Endothelial cell of umbilical vein (primary cell): ENCODE measurements at regions not wholly inside any gene's neighbourhood (a gene's known extent, or its start where the extent isn't known, plus 50 kb on each side); places are given as distances from the start of the nearest gene placed in this dataset.

ENCODE experiments used
- BruUV-seq: library from RNA; stranded (reverse); fragments of 400-500 nt; replicated peaks from 2 replicates; lab custom pipeline; 2021; lab: Mats Ljungman, UMichigan
- CTCF ChIA-PET: fragments of 300-600, 350-600 bp; sonication (Branson Sonifier 250); formaldehyde crosslinking; loops from one replicate; lab custom pipeline; 2021; ENCODE audit warnings: antibody characterized with exemption, inconsistent platforms; lab: Charles Lee
- POLR2A ChIA-PET: fragments of 300-600, 350-600 bp; sonication (Branson Sonifier 250); formaldehyde crosslinking; loops from one replicate; lab custom pipeline; 2021; ENCODE audit warnings: antibody characterized with exemption, inconsistent platforms; lab: Charles Lee
- DNase-seq: peaks from one replicate; pipeline ENCODE4 v3.0.0-alpha.2; 2011; ENCODE audit warnings: low read depth, low spot score
- FAIRE-seq: peaks from 2 replicates; lab custom pipeline; 2011; peaks lifted over from hg19 to GRCh38; lab: Jason Lieb, UNC
- H2AFZ ChIP-seq: 2 replicates; pipeline ENCODE4 v1.6.0; 2012; ENCODE audit warnings: low read depth, low read length, control low read depth, inconsistent platforms
- H3K27ac ChIP-seq: 2 replicates; pipeline ENCODE4 v1.5.1; 2011; ENCODE audit warnings: low read depth, mild to moderate bottlenecking, control low read depth, low read length, moderate library complexity; ENCODE audit not compliant: insufficient read depth
- H3K27me3 ChIP-seq, 2 experiments: 2 replicates each; pipeline versions ENCODE4 v1.6.0 to v1.6.1; 2011; ENCODE audit warnings: low read length in 2 of 2, mixed read lengths in 1 of 2; ENCODE audit not compliant: control insufficient read depth in 2 of 2, insufficient read depth in 2 of 2
- H3K36me3 ChIP-seq, 2 experiments: 2 replicates in 1 of 2; 3 replicates in 1 of 2; pipeline ENCODE4 v1.5.1; 2011; ENCODE audit warnings: low read length in 2 of 2, mild to moderate bottlenecking in 1 of 2, moderate library complexity in 1 of 2; ENCODE audit not compliant: control insufficient read depth in 2 of 2, insufficient read depth in 2 of 2; ENCODE audit errors: extremely low read depth in 1 of 2
- H3K4me1 ChIP-seq: 3 replicates; pipeline ENCODE4 v1.5.1; 2011; ENCODE audit warnings: mild to moderate bottlenecking, low read length; ENCODE audit not compliant: control insufficient read depth, insufficient read depth; ENCODE audit errors: extremely low read depth
- H3K4me2 ChIP-seq: 2 replicates; pipeline ENCODE4 v1.6.1; 2011; ENCODE audit warnings: low read length, control low read depth, mixed read lengths; ENCODE audit not compliant: insufficient read depth
- H3K4me3 ChIP-seq, 3 experiments: fragments of 200-600 bp in 1 of 3; sonication (generic), shearing (Covaris generic) in 1 of 3; replicated peaks in 1 of 3; 2 replicates each; pipeline ENCODE4 v1.5.1; 2011 to 2016; ENCODE audit warnings: control low read depth in 3 of 3, low read length in 3 of 3, mild to moderate bottlenecking in 2 of 3, inconsistent platforms in 1 of 3, low read depth in 1 of 3, moderate library complexity in 1 of 3; ENCODE audit not compliant: insufficient read depth in 1 of 3
- H3K79me2 ChIP-seq: 2 replicates; pipeline ENCODE4 v1.6.0; 2012; ENCODE audit warnings: low read length, inconsistent platforms; ENCODE audit not compliant: control insufficient read depth, insufficient read depth
- H3K9ac ChIP-seq: replicated peaks from 2 replicates; pipeline ENCODE3; 2011; ENCODE audit warnings: low read length, control low read depth; ENCODE audit not compliant: insufficient read depth; ENCODE audit errors: extremely low read depth
- H3K9me1 ChIP-seq: replicated peaks from 3 replicates; pipeline ENCODE4 v1.6.0; 2011; ENCODE audit warnings: mild to moderate bottlenecking, low read length; ENCODE audit not compliant: control insufficient read depth, insufficient read depth; ENCODE audit errors: extremely low read depth
- H3K9me3 ChIP-seq: replicated peaks from 2 replicates; pipeline ENCODE4 v1.5.1; 2012; ENCODE audit warnings: low read length, inconsistent platforms; ENCODE audit not compliant: control insufficient read depth, insufficient read depth
- H4K20me1 ChIP-seq: replicated peaks from 2 replicates; pipeline ENCODE3; 2011; ENCODE audit warnings: mild to moderate bottlenecking, low read length; ENCODE audit not compliant: control insufficient read depth, insufficient read depth; ENCODE audit errors: extremely low read depth
- CTCF ChIP-seq, 2 donors: IDR thresholded peaks; 1 replicate in 1 of 2; 2 replicates in 1 of 2; pipeline ENCODE4 v1.5.1; 2011; ENCODE audit warnings: low read length in 2 of 2, mild to moderate bottlenecking in 2 of 2, moderate library complexity in 2 of 2, control low read depth in 1 of 2, inconsistent platforms in 1 of 2, low read depth in 1 of 2; ENCODE audit not compliant: insufficient read depth in 1 of 2; ENCODE audit errors: extremely low read depth in 1 of 2
- EZH2 ChIP-seq: IDR thresholded peaks from 2 replicates; pipeline ENCODE4 v1.6.1; 2012; ENCODE audit warnings: borderline replicate concordance, low read depth, mild to moderate bottlenecking, moderate library complexity, low read length, inconsistent platforms; ENCODE audit not compliant: severe bottlenecking
- FOS ChIP-seq: IDR thresholded peaks from 2 replicates; pipeline ENCODE4 v1.6.1; 2011; ENCODE audit warnings: mild to moderate bottlenecking, low read length, moderate library complexity, borderline replicate concordance; ENCODE audit not compliant: insufficient read depth
- GATA2 ChIP-seq: IDR thresholded peaks from 2 replicates; pipeline ENCODE4 v1.7.0; 2011; ENCODE audit warnings: low read depth, mild to moderate bottlenecking, moderate library complexity, mixed read lengths, low read length; ENCODE audit not compliant: insufficient read length, insufficient read depth
- JUN ChIP-seq: IDR thresholded peaks from 2 replicates; pipeline ENCODE4 v1.6.1; 2011; ENCODE audit warnings: borderline replicate concordance, low read depth; ENCODE audit not compliant: insufficient read length, insufficient read depth
- MAX ChIP-seq: IDR thresholded peaks from 2 replicates; pipeline ENCODE4 v1.6.1; 2011; ENCODE audit not compliant: insufficient read depth, insufficient read length
- MYC ChIP-seq: IDR thresholded peaks from one replicate; pipeline ENCODE4 v1.6.1; 2011; ENCODE audit warnings: mild to moderate bottlenecking, low read depth, low read length
- POLR2A ChIP-seq: IDR thresholded peaks from 2 replicates; pipeline ENCODE4 v1.6.1; 2012; ENCODE audit warnings: low read depth, mild to moderate bottlenecking, control low read depth, low read length
- POLR2AphosphoS5 ChIP-seq: IDR thresholded peaks from 2 replicates; pipeline ENCODE4 v1.6.1; 2012; ENCODE audit warnings: low read depth, mild to moderate bottlenecking, control low read depth, low read length, moderate library complexity; ENCODE audit not compliant: insufficient read depth
- dilution Hi-C: fragments of 300-500 bp; cut with MboI; formaldehyde crosslinking; loops from one replicate; pipeline ENCODE4 v1.15.0; 2019; ENCODE audit warnings: low sequenced_read_pairs; ENCODE audit not compliant: extremely low pct_ligation_motif_present
- intact Hi-C: fragments of 100-400 bp; cut with micrococcal nuclease; formaldehyde crosslinking; loops from one replicate; pipeline ENCODE4 v1.10.0; 2022

- no peak overlapping the region for H3K4me2 ChIP-seq
- peaks cover under 1 to 1% of the 10 kb centered on the region in 2 experiments for H3K27me3 ChIP-seq
- no peak for FAIRE-seq
- H4K20me1 ChIP-seq, result no peaks in the 10 kb centered on the region
- no peak for DNase-seq
- TF ChIP-seq MAX, result no peak
- TF ChIP-seq FOS, result no peak
- no peak for TF ChIP-seq GATA2
- TF ChIP-seq POLR2AphosphoS5, result no peak
- no peak for TF ChIP-seq POLR2A
- no peak for TF ChIP-seq CTCF (IDR thresholded peaks at IDR 0.05; ENCODE audit: extremely low read depth in 1 of 2, insufficient read depth in 1 of 2, low read depth in 1 of 2, low read length in 2 of 2)
- TF ChIP-seq JUN, result no peak
- no peak for TF ChIP-seq EZH2
- no peak for TF ChIP-seq MYC
- H3K36me3 ChIP-seq, result no peaks in the 10 kb centered on the region
- no peak overlapping the region for H3K9ac ChIP-seq
- no peaks in the 10 kb centered on the region for H3K9me1 ChIP-seq
- H3K9me3 ChIP-seq, result no peaks in the 10 kb centered on the region
- POLR2A ChIA-PET, result no interaction called here
- dilution Hi-C loops (no loop called here), intact Hi-C loops (no loop called here)
- CTCF ChIA-PET, result interaction anchor here (1.0 to 1.7 kb wide), 2 partner anchors 11 to 13 kb away, joined by 3 to 4 read pairs; no protein-coding TSS in a partner anchor
- no TSS peak for BruUV-seq
- no peak overlapping the region for H2AFZ ChIP-seq
- H3K27ac ChIP-seq, result no peak overlapping the region
- no peak overlapping the region for H3K4me3 ChIP-seq
- no peaks in the 10 kb centered on the region for H3K4me1 ChIP-seq
- H3K79me2 ChIP-seq, result no peaks in the 10 kb centered on the region
Observed at GRCh38 chr7:26547156-26547555, 255.5 kb downstream of the SNX10 start.
